WI38 (cell line): ENCODE measurements at regions not wholly inside any gene's neighbourhood (a gene's known extent, or its start where the extent isn't known, plus 50 kb on each side); places are given as distances from the start of the nearest gene placed in this dataset.
"Not testable (repeated sequence)": the region's sequence is repeated elsewhere in the genome, so short reads cannot be mapped to it uniquely, and the experiment has no call there.

Experiments used
- H3K4me3 ChIP-seq: 2 replicates; pipeline ENCODE4 v1.5.1; 2011; ENCODE audit warnings: low read depth, mild to moderate bottlenecking, control low read depth, low read length
- TF ChIP-seq, protein P1 (sequence below): IDR thresholded peaks from 2 replicates; pipeline ENCODE4 v1.5.1; 2012; ENCODE audit warnings: low read depth, mild to moderate bottlenecking, control low read depth, low read length

DNA sequence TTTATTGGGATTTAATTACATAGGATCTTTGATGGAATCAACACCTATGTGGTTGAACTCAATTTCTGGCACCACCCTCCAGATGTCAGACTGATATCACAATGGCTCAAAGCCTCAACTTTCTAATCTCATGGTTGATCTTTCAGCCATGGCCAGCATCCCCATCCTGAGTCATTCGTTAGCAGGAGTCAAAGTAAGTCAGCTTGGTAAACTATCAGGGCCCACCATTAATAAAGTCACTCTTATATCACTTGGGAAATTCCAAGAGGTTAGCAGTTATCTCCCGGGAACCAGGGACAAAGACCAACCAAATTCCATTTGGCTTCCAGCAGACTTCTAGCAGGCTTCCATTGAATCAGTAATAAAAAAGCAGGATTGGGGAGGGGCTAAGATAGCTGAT is 50.7 kb upstream of the TNFSF4 start:
- no peak overlapping the region for H3K4me3 ChIP-seq
- TF ChIP-seq, protein P1, sequence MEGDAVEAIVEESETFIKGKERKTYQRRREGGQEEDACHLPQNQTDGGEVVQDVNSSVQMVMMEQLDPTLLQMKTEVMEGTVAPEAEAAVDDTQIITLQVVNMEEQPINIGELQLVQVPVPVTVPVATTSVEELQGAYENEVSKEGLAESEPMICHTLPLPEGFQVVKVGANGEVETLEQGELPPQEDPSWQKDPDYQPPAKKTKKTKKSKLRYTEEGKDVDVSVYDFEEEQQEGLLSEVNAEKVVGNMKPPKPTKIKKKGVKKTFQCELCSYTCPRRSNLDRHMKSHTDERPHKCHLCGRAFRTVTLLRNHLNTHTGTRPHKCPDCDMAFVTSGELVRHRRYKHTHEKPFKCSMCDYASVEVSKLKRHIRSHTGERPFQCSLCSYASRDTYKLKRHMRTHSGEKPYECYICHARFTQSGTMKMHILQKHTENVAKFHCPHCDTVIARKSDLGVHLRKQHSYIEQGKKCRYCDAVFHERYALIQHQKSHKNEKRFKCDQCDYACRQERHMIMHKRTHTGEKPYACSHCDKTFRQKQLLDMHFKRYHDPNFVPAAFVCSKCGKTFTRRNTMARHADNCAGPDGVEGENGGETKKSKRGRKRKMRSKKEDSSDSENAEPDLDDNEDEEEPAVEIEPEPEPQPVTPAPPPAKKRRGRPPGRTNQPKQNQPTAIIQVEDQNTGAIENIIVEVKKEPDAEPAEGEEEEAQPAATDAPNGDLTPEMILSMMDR: no peak

DNA sequence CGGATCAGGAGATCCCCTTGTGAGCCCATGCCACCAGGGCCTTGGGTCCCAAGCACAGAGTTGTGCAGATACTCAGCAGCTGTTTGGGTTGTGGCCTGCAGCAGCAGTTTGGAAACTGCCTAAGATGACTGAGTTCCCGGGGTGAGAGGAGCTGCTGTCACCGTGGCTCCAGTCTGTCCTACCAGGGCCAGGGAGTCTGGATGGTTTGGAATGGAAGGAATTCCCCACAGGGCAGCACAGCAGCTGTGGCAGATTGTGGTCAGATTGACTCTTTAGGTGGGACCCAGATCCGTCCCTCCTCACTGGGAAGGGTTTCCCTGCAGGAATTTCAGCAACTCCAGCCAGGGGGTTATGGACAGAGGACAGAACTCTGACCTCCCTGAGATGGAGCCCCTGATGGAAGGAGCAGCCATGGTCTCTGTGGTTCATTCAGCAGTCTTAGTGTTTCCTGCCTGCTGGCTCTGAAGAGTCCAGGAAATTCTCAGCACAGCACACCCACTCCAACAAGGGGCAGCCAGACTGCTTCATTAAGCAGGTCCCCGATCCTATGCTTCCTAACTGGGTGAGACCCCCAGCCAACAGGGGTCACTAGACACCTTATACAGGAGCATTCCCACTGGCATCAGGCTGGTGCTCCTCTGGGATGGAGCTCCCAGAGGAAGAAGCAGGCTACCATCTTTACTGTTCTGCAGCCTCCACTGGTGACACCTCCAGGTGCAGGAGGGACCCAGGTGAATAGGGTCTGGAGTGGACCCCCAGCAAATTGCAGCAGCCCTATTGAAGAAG is 51.5 kb upstream of the TNFSF4 start:
- H3K4me3 ChIP-seq: no peak overlapping the region
- TF ChIP-seq, protein P1: no peak

DNA sequence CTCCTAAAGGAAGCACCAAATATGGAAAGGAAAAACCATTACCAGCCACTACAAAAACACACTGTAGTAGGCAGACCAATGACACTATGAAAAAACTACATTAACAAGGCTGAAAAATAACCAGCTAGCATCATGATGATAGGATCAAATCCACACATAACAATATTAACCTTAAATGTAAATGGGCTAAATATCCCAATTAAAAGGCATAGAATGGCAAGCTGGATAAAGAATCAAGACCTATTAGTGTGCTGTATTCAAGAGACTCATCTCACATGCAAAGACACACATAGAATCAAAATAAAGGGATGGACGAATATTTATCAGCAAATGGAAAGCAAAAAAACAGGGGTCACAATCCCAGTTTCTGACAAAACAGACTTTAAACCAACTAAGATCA is 53.2 kb upstream of the TNFSF4 start:
- not testable (repeated sequence) for H3K4me3 ChIP-seq

DNA sequence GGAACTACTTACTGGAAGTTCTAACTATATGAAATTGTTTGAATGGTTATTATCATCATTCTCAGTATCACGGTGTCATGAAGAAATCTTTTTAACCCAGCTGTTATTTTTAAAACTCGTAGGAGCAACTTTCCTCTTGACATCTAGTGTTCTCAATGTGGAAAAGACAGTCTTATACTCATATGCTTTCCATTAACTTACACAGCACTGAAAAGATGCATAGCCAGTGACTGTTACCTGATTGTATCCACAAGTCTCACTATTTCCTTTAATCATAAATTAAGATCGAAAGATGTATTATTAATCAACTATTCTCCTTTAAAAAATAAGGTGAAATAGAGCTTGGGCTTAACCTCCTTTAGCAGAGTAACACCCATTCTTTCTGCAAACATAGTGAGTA is 59.7 kb upstream of the TNFSF4 start:
- TF ChIP-seq, protein P1: no peak
- no peak overlapping the region for H3K4me3 ChIP-seq

DNA sequence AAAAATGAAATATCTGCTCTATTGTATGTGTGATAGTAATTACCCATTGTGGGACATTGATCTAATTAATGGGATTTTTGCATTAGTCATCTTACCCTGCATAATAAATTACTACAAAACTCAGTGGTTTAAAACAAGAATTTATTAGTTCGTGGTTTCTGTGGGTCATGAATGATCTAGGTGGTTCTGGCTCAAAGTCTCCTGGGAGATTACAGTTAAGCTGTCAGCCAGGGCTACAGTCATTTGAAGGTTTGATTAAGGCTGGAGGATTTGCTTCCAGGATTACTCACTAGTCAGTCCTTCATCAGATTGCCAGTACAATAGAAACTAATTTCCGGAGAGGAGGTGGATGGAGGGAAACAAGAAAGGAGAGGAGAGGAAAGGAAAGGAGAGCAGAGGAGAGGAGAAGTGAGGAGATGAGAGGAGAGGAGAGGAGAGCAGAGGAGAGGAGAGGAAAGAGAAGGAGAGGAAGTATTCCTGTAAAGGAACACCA is 60.4 kb upstream of the TNFSF4 start:
- no peak overlapping the region for H3K4me3 ChIP-seq
- TF ChIP-seq, protein P1: no peak

DNA sequence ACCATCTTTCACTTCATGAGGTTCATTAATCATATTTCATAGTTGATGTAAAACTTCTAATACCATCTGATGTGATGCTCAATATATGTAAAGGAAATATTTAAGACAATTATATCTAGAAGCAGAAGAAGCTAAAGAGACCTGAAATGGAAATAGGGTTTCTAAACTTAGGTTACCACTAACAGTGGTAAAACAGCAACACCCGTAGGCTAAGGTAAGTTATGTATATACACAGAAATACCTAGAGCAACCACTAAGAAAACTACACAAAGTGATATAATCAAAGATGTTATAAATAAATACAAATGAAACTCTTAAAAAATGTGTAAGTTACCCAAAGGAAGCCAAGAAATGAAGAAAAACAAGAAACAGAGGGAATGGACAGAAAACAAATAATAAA is 61.1 kb upstream of the TNFSF4 start:
- TF ChIP-seq, protein P1: no peak
- no peak overlapping the region for H3K4me3 ChIP-seq

DNA sequence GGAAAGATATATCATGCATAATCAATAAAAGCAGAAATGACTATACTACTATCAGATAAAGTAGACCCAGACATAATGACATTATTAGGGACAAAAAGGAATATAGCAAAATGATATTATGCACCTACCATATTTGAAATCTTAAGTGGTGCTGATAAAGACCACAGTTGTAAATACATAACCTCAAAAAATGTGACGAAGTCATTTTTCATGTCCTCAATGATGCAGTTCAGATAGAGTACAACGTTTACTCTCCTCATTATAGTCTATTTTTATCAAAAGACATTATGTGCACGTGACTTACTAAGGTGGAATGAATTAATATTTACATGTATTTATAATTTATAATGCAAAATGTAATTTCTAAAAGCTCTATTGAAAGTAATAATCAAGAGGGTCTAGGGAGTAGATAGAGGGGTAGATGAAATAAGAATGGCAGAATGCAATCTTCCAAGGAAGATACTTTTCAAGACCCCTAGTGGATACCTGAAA is 61.7 kb upstream of the TNFSF4 start:
- H3K4me3 ChIP-seq: no peak overlapping the region
- TF ChIP-seq, protein P1: no peak
